ENCODE measurements at regions not wholly inside any gene's neighbourhood (a gene's known extent, or its start where the extent isn't known, plus 50 kb on each side); places are given as distances from the start of the nearest gene placed in this dataset.

- Histone ChIP-seq H3K9me3 (ENCODE audit: insufficient read depth, low read length) (no peaks in the 10 kb centered on the region), H3K9ac (ENCODE audit: low read length) (no peak overlapping the region), H4K20me1 (ENCODE audit: low read depth, low read length) (no peaks in the 10 kb centered on the region), H2AFZ (ENCODE audit: low read depth, low read length, severe bottlenecking) (no peak overlapping the region), H3F3A (ENCODE audit: insufficient read depth) (no peaks in the 10 kb centered on the region), H3K27me3 (ENCODE audit: low read length) (no peaks in the 10 kb centered on the region), H3K36me3 (ENCODE audit: low read length) (no peaks in the 10 kb centered on the region), H3K4me2 (ENCODE audit: low read depth, low read length, poor library complexity, severe bottlenecking) (no peak overlapping the region), H3K27ac (ENCODE audit: low read depth, low read length) (no peak overlapping the region), H3K9me2 (replicated peaks; ENCODE audit: insufficient read depth, low read length) (no peaks in the 10 kb centered on the region), H3K4me3 (ENCODE audit: insufficient read depth, low read length, poor library complexity, severe bottlenecking) (no peak overlapping the region), H3K79me2 (ENCODE audit: insufficient read depth, low read length) (no peaks in the 10 kb centered on the region)
- TF ChIP-seq CTCF (IDR thresholded peaks at IDR 0.05; ENCODE audit: insufficient read depth, low read length, poor library complexity, severe bottlenecking), result no peak
- no peak for TF ChIP-seq EZH2phosphoT487 (conservative IDR thresholded peaks at IDR 0.05; ENCODE audit: low read length)
Measured at GRCh38 chrX:40299641-40300046, 201.9 kb upstream of the BCOR start.

GRCh38 chrX:40298572-40299479 lies 201.1 kb upstream of the BCOR start:
- H3K9me2 ChIP-seq (replicated peaks; ENCODE audit: insufficient read depth, low read length), result no peaks in the 10 kb centered on the region
- no peaks in the 10 kb centered on the region for H3K36me3 ChIP-seq (ENCODE audit: low read length)
- H3F3A ChIP-seq (ENCODE audit: insufficient read depth), result no peaks in the 10 kb centered on the region
- H3K9ac ChIP-seq (ENCODE audit: low read length), result no peak overlapping the region
- no peak for TF ChIP-seq EZH2phosphoT487 (conservative IDR thresholded peaks at IDR 0.05; ENCODE audit: low read length)
- TF ChIP-seq CTCF (IDR thresholded peaks at IDR 0.05; ENCODE audit: insufficient read depth, low read length, poor library complexity, severe bottlenecking), result no peak
- H3K79me2 ChIP-seq (ENCODE audit: insufficient read depth, low read length), result no peaks in the 10 kb centered on the region
- no peak overlapping the region for H2AFZ ChIP-seq (ENCODE audit: low read depth, low read length, severe bottlenecking)
- no peak overlapping the region for H3K4me3 ChIP-seq (ENCODE audit: insufficient read depth, low read length, poor library complexity, severe bottlenecking)
- H3K4me2 ChIP-seq (ENCODE audit: low read depth, low read length, poor library complexity, severe bottlenecking), result no peak overlapping the region
- H4K20me1 ChIP-seq (ENCODE audit: low read depth, low read length), result no peaks in the 10 kb centered on the region
- H3K27ac ChIP-seq (ENCODE audit: low read depth, low read length), result no peak overlapping the region
- H3K9me3 ChIP-seq (ENCODE audit: insufficient read depth, low read length), result no peaks in the 10 kb centered on the region
- H3K27me3 ChIP-seq (ENCODE audit: low read length), result no peaks in the 10 kb centered on the region

- Histone ChIP-seq H4K20me1 (ENCODE audit: low read depth, low read length) (no peaks in the 10 kb centered on the region), H3K27ac (ENCODE audit: low read depth, low read length) (no peak overlapping the region), H3K9me2 (replicated peaks; ENCODE audit: insufficient read depth, low read length) (no peaks in the 10 kb centered on the region)
Measured at GRCh38 chrX:40298069-40298468, 200.3 kb upstream of the BCOR start.

More at GRCh38 chrX:40298069-40298468, 200.3 kb upstream of the BCOR start:
- Histone ChIP-seq H3F3A (ENCODE audit: insufficient read depth) (no peaks in the 10 kb centered on the region), H3K36me3 (ENCODE audit: low read length) (no peaks in the 10 kb centered on the region), H3K79me2 (ENCODE audit: insufficient read depth, low read length) (no peaks in the 10 kb centered on the region), H2AFZ (ENCODE audit: low read depth, low read length, severe bottlenecking) (no peak overlapping the region), H3K4me3 (ENCODE audit: insufficient read depth, low read length, poor library complexity, severe bottlenecking) (no peak overlapping the region), H3K9me3 (ENCODE audit: insufficient read depth, low read length) (no peaks in the 10 kb centered on the region), H3K9ac (ENCODE audit: low read length) (no peak overlapping the region), H3K4me2 (ENCODE audit: low read depth, low read length, poor library complexity, severe bottlenecking) (no peak overlapping the region), H3K27me3 (ENCODE audit: low read length) (no peaks in the 10 kb centered on the region)
- no peak for TF ChIP-seq CTCF (IDR thresholded peaks at IDR 0.05; ENCODE audit: insufficient read depth, low read length, poor library complexity, severe bottlenecking)
- TF ChIP-seq EZH2phosphoT487 (conservative IDR thresholded peaks at IDR 0.05; ENCODE audit: low read length), result no peak

Data from SU-DHL-6 (cell line).